KMS-11 (cell line): ENCODE measurements at regions not wholly inside any gene's neighbourhood (a gene's known extent, or its start where the extent isn't known, plus 50 kb on each side); places are given as distances from the start of the nearest gene placed in this dataset.

Source experiments
- H2AFZ ChIP-seq: fragments of 200-600 bp; sonication (generic); 2 replicates; pipeline ENCODE4 v1.6.1; 2016; ENCODE audit warnings: antibody characterized with exemption, mixed run types, low read depth
- H3K27ac ChIP-seq: fragments of 200-600 bp; sonication (generic); 2 replicates; pipeline ENCODE4 v1.6.1; 2016; ENCODE audit warnings: mild to moderate bottlenecking, mixed run types
- H3K27me3 ChIP-seq: fragments of 200-600 bp; sonication (generic); 2 replicates; pipeline ENCODE4 v1.6.1; 2017; ENCODE audit warnings: mild to moderate bottlenecking, low read depth, mixed run types, moderate library complexity; ENCODE audit not compliant: insufficient read depth
- H3K36me3 ChIP-seq: fragments of 200-600 bp; sonication (generic); 2 replicates; pipeline ENCODE4 v1.6.1; 2017; ENCODE audit warnings: mild to moderate bottlenecking, mixed run types; ENCODE audit not compliant: insufficient read depth
- H3K4me1 ChIP-seq: fragments of 200-600 bp; sonication (generic); 2 replicates; pipeline ENCODE4 v1.6.1; 2016; ENCODE audit warnings: mild to moderate bottlenecking, low read depth, mixed run types; ENCODE audit not compliant: poor library complexity, severe bottlenecking
- H3K4me2 ChIP-seq: fragments of 200-600 bp; sonication (generic); 2 replicates; pipeline ENCODE4 v1.7.0; 2016; ENCODE audit warnings: mild to moderate bottlenecking, mixed run types
- H3K4me3 ChIP-seq: fragments of 200-600 bp; sonication (generic); IDR thresholded peaks from 2 replicates; pipeline ENCODE4 v1.6.1; 2017; ENCODE audit warnings: low read depth, low read length, mixed read lengths; ENCODE audit not compliant: insufficient read depth
- H3K79me2 ChIP-seq: fragments of 200-600 bp; sonication (generic); 2 replicates; pipeline ENCODE4 v1.6.1; 2016; ENCODE audit warnings: low read depth, mixed run types; ENCODE audit not compliant: insufficient read depth
- H3K9ac ChIP-seq: fragments of 200-600 bp; sonication (generic); 2 replicates; pipeline ENCODE4 v1.6.1; 2016; ENCODE audit warnings: mild to moderate bottlenecking, mixed run types
- H4K20me1 ChIP-seq: fragments of 200-600 bp; sonication (generic); 2 replicates; pipeline ENCODE4 v1.6.1; 2016; ENCODE audit warnings: mild to moderate bottlenecking, mixed run types; ENCODE audit not compliant: insufficient read depth
- CTCF ChIP-seq: fragments of 200-600 bp; sonication (generic); conservative IDR thresholded peaks from 2 replicates; pipeline ENCODE4 v1.6.1; 2017; ENCODE audit warnings: low read depth, mild to moderate bottlenecking, antibody characterized with exemption, low read length, moderate library complexity, mixed read lengths

GRCh38 chr19:32173836-32174235 is 171.6 kb upstream of the ZNF507 start:
- H3K9ac ChIP-seq = no peak overlapping the region
- no peak overlapping the region for H3K27ac ChIP-seq
- no peaks in the 10 kb centered on the region for H3K4me1 ChIP-seq
- H3K4me3 ChIP-seq = no peak overlapping the region
- H3K79me2 ChIP-seq = no peaks in the 10 kb centered on the region
- H3K36me3 ChIP-seq = no peaks in the 10 kb centered on the region
- no peak overlapping the region for H2AFZ ChIP-seq
- TF ChIP-seq CTCF = no peak
- no peak overlapping the region for H3K4me2 ChIP-seq
- no peaks in the 10 kb centered on the region for H4K20me1 ChIP-seq
- no peaks in the 10 kb centered on the region for H3K27me3 ChIP-seq

GRCh38 chr19:32174386-32175113 is 170.9 kb upstream of the ZNF507 start:
- Histone ChIP-seq H3K4me2 (no peak overlapping the region), H3K27me3 (no peaks in the 10 kb centered on the region), H3K79me2 (no peaks in the 10 kb centered on the region), H2AFZ (no peak overlapping the region), H4K20me1 (no peaks in the 10 kb centered on the region), H3K4me1 (no peaks in the 10 kb centered on the region), H3K36me3 (no peaks in the 10 kb centered on the region), H3K4me3 (no peak overlapping the region), H3K9ac (no peak overlapping the region), H3K27ac (no peak overlapping the region)
- no peak for TF ChIP-seq CTCF

- H3K4me2 ChIP-seq = no peak overlapping the region
- H4K20me1 ChIP-seq = no peaks in the 10 kb centered on the region
- no peaks in the 10 kb centered on the region for H3K4me1 ChIP-seq
- H3K9ac ChIP-seq = no peak overlapping the region
- no peak overlapping the region for H3K4me3 ChIP-seq
- H3K36me3 ChIP-seq = no peaks in the 10 kb centered on the region
- no peak overlapping the region for H3K27ac ChIP-seq
- H2AFZ ChIP-seq = no peak overlapping the region
- TF ChIP-seq CTCF = no peak
- no peaks in the 10 kb centered on the region for H3K79me2 ChIP-seq
- H3K27me3 ChIP-seq = no peaks in the 10 kb centered on the region
Measured at GRCh38 chr19:32176591-32176990, 168.8 kb upstream of the ZNF507 start.

GRCh38 chr19:32177686-32178085 is 167.7 kb upstream of the ZNF507 start:
- Histone ChIP-seq H3K27ac (no peak overlapping the region), H3K36me3 (no peaks in the 10 kb centered on the region), H3K79me2 (no peaks in the 10 kb centered on the region), H2AFZ (no peak overlapping the region), H3K4me3 (no peak overlapping the region), H4K20me1 (no peaks in the 10 kb centered on the region), H3K4me1 (no peaks in the 10 kb centered on the region), H3K9ac (no peak overlapping the region), H3K4me2 (no peak overlapping the region), H3K27me3 (no peaks in the 10 kb centered on the region)
- no peak for TF ChIP-seq CTCF
